SIG-M5 (cell line): ENCODE measurements at regions not wholly inside any gene's neighbourhood (a gene's known extent, or its start where the extent isn't known, plus 50 kb on each side); places are given as distances from the start of the nearest gene placed in this dataset.

Source experiments
- DNase-seq: peaks from one replicate; lab custom pipeline; 2025; lab: John Stamatoyannopoulos, UW

GRCh38 chr1:166221316-166221715 is 54.5 kb upstream of the FAM78B start:
- DNase-seq: no peak

- DNase-seq: no peak
These were observed 67.1 kb upstream of the FAM78B start for GRCh38 chr1:166233750-166234366.

- no peak for DNase-seq
These were observed 68.9 kb upstream of the FAM78B start for GRCh38 chr1:166235728-166236127.

- no peak for DNase-seq
These were observed 70.9 kb upstream of the FAM78B start for GRCh38 chr1:166237675-166238074.

- no peak for DNase-seq
These were observed 86.4 kb upstream of the FAM78B start for GRCh38 chr1:166253076-166253779.

GRCh38 chr1:166258017-166258416 is 91.2 kb upstream of the FAM78B start:
- DNase-seq: no peak

- DNase-seq: no peak
These were observed 94.7 kb upstream of the FAM78B start for GRCh38 chr1:166261511-166261910.

GRCh38 chr1:166270476-166271150 is 103.8 kb upstream of the FAM78B start:
- DNase-seq: no peak

- DNase-seq: no peak
These were observed 104.3 kb upstream of the FAM78B start for GRCh38 chr1:166271151-166271538.

- DNase-seq: no peak
These were observed 105.4 kb upstream of the FAM78B start for GRCh38 chr1:166272155-166272554.

GRCh38 chr1:166272851-166273250 is 106.0 kb upstream of the FAM78B start:
- DNase-seq: no peak

GRCh38 chr1:166273618-166274017 is 106.8 kb upstream of the FAM78B start:
- DNase-seq: no peak

GRCh38 chr1:166282391-166283137 is 115.8 kb upstream of the FAM78B start:
- DNase-seq: no peak

GRCh38 chr1:166283190-166283589 is 116.4 kb upstream of the FAM78B start:
- no peak for DNase-seq

- DNase-seq: no peak
These were observed 116.8 kb upstream of the FAM78B start for GRCh38 chr1:166283600-166283999.

GRCh38 chr1:166289309-166290050 is 122.7 kb upstream of the FAM78B start:
- no peak for DNase-seq

- no peak for DNase-seq
These were observed 128.9 kb upstream of the FAM78B start for GRCh38 chr1:166295656-166296055.

- no peak for DNase-seq
These were observed 131.2 kb upstream of the FAM78B start for GRCh38 chr1:166297993-166298392.

GRCh38 chr1:166300767-166301166 is 134.0 kb upstream of the FAM78B start:
- DNase-seq: no peak

- DNase-seq: no peak
These were observed 136.4 kb upstream of the FAM78B start for GRCh38 chr1:166302989-166303758.

- no peak for DNase-seq
These were observed 137.3 kb upstream of the FAM78B start for GRCh38 chr1:166304131-166304530.
